HepG2 (cell line): ENCODE measurements at regions not wholly inside any gene's neighbourhood (a gene's known extent, or its start where the extent isn't known, plus 50 kb on each side); places are given as distances from the start of the nearest gene placed in this dataset.

Experiments used
- ATAC-seq: fragments of 200-7000 bp; cut with Tn5 transposase; 3 replicates; pipeline ENCODE4 v1.9.1; 2020; ENCODE audit warnings: mild to moderate bottlenecking, moderate library complexity
- BruUV-seq: library from RNA; stranded (reverse); fragments of 400-500 nt; replicated peaks from 2 replicates; lab custom pipeline; 2021; lab: Mats Ljungman, UMichigan
- CTCF ChIA-PET: fragments of 300-600 bp; formaldehyde crosslinking; extraction: SDS; loops from one replicate; lab custom pipeline; 2021; ENCODE audit warnings: low total read pairs, inconsistent platforms, low intra/inter-chr PET ratio; lab: Yijun Ruan, JAX
- POLR2A ChIA-PET: fragments of 350-600 bp; sonication (Branson Sonifier 250); formaldehyde crosslinking; loops from one replicate; lab custom pipeline; 2020; ENCODE audit warnings: antibody characterized with exemption, inconsistent platforms; lab: Yijun Ruan, JAX
- DNase-seq: peaks from one replicate; pipeline ENCODE4 v3.0.0-alpha.2; 2015; ENCODE audit warnings: low spot score
- FAIRE-seq: peaks from 3 replicates; lab custom pipeline; 2011; peaks lifted over from hg19 to GRCh38; lab: Jason Lieb, UNC
- H2AFZ ChIP-seq: one replicate; pipeline ENCODE4 v1.6.1; 2011; ENCODE audit warnings: low read length, inconsistent platforms
- H3K27ac ChIP-seq: fragments of 300-600 bp; 3 replicates; pipeline ENCODE4 v1.8.0; 2011; ENCODE audit warnings: mixed run types, mild to moderate bottlenecking, mixed read lengths, low read length, inconsistent platforms; ENCODE audit not compliant: insufficient read depth; ENCODE audit errors: extremely low read length
- H3K27me3 ChIP-seq, 2 experiments: fragments of 200-600 bp in 1 of 2; 2 replicates in 1 of 2; 3 replicates in 1 of 2; pipeline versions ENCODE4 v1.6.0 to v1.8.0; 2011; ENCODE audit warnings: low read length in 2 of 2, mild to moderate bottlenecking in 2 of 2, moderate library complexity in 2 of 2, inconsistent platforms in 1 of 2; ENCODE audit not compliant: insufficient read depth in 2 of 2, control insufficient read depth in 1 of 2
- H3K36me3 ChIP-seq, 2 experiments: fragments of 200-600 bp in 1 of 2; replicated peaks in 1 of 2; 2 replicates in 1 of 2; 3 replicates in 1 of 2; pipeline versions ENCODE4 v1.5.1 to v1.8.0; 2011; ENCODE audit warnings: low read length in 2 of 2, inconsistent platforms in 1 of 2; ENCODE audit not compliant: insufficient read depth in 2 of 2, control insufficient read depth in 1 of 2
- H3K4me1 ChIP-seq: 2 replicates; pipeline ENCODE4 v1.5.1; 2012; ENCODE audit warnings: low read length, inconsistent platforms; ENCODE audit not compliant: insufficient read depth
- H3K4me2 ChIP-seq: 2 replicates; pipeline ENCODE4 v1.6.0; 2011; ENCODE audit warnings: low read depth, low read length, inconsistent platforms
- H3K4me3 ChIP-seq, 3 experiments: fragments of 200-600 bp in 1 of 3; sonication (generic), shearing (Covaris generic) in 1 of 3; replicated peaks in 1 of 3; 2 replicates each; pipeline ENCODE4 v1.5.1; 2011 to 2016; ENCODE audit warnings: low read length in 3 of 3, inconsistent platforms in 2 of 3, low read depth in 2 of 3, mild to moderate bottlenecking in 2 of 3, control low read depth in 1 of 3, mixed read lengths in 1 of 3; ENCODE audit not compliant: insufficient read depth in 1 of 3
- H3K79me2 ChIP-seq: one replicate; pipeline ENCODE4 v1.6.1; 2011; ENCODE audit warnings: low read length, inconsistent platforms; ENCODE audit not compliant: insufficient read depth
- H3K9ac ChIP-seq: 2 replicates; pipeline ENCODE4 v1.6.0; 2011; ENCODE audit warnings: mild to moderate bottlenecking, low read depth, low read length, inconsistent platforms; ENCODE audit not compliant: insufficient read depth
- H3K9me3 ChIP-seq: 2 replicates; pipeline ENCODE4 v1.5.1; 2012; ENCODE audit warnings: mild to moderate bottlenecking, low read length
- H4K20me1 ChIP-seq: 2 replicates; pipeline ENCODE4 v1.6.0; 2011; ENCODE audit warnings: inconsistent platforms, mild to moderate bottlenecking, low read length, moderate library complexity; ENCODE audit not compliant: insufficient read depth
- ATF7 ChIP-seq, 2 experiments: fragments of 450-650 bp in 1 of 2; sonication (generic) in 1 of 2; formaldehyde crosslinking in 1 of 2; IDR thresholded peaks; 2 replicates each; pipeline versions ENCODE4 v1.4.0 to v1.6.1; 2016 to 2020; ENCODE audit warnings: antibody characterized with exemption in 1 of 2, mild to moderate bottlenecking in 1 of 2, missing genetic modification reagents in 1 of 2
- HNRNPL ChIP-seq: fragments of 200-400 bp; formaldehyde crosslinking; IDR thresholded peaks from 2 replicates; pipeline ENCODE4 v1.6.1; 2017; ENCODE audit warnings: mild to moderate bottlenecking, low read depth, low read length
- NFKB2 ChIP-seq: sonication (generic); formaldehyde crosslinking; IDR thresholded peaks from 2 replicates; pipeline ENCODE4 v1.4.0; 2020; ENCODE audit warnings: missing genetic modification reagents, borderline replicate concordance
- STAG1 ChIP-seq: sonication (generic); formaldehyde crosslinking; IDR thresholded peaks from 2 replicates; pipeline ENCODE4 v1.4.0; 2020; ENCODE audit warnings: missing genetic modification reagents
- TEAD2 ChIP-seq: sonication (generic); formaldehyde crosslinking; IDR thresholded peaks from 2 replicates; pipeline ENCODE4 v1.9.0; 2021; ENCODE audit warnings: missing genetic modification reagents
- ZFX ChIP-seq: sonication (generic); formaldehyde crosslinking; IDR thresholded peaks from 2 replicates; pipeline ENCODE4 v1.4.0; 2020; ENCODE audit warnings: mild to moderate bottlenecking, low read depth, missing genetic modification reagents, moderate library complexity
- ZNF121 ChIP-seq: sonication (generic); formaldehyde crosslinking; IDR thresholded peaks from 2 replicates; pipeline ENCODE4 v1.5.0; 2020; ENCODE audit warnings: mild to moderate bottlenecking, missing genetic modification reagents
- ZNF543 ChIP-seq: sonication (generic); formaldehyde crosslinking; IDR thresholded peaks from 2 replicates; pipeline ENCODE4 v1.4.0; 2020; ENCODE audit warnings: mild to moderate bottlenecking, missing genetic modification reagents
- ZNF776 ChIP-seq: sonication (generic); formaldehyde crosslinking; IDR thresholded peaks from 2 replicates; pipeline ENCODE4 v1.4.0; 2020; ENCODE audit warnings: mild to moderate bottlenecking, missing genetic modification reagents
- WGBS: methylation state at CpG from one replicate; pipeline ENCODE4 v1.1.6; 2017; ENCODE audit warnings: low lambda C conversion rate; 5-methylcytosine and 5-hydroxymethylcytosine counted together
- in situ Hi-C: cut with HindIII; loops from 2 replicates; pipeline ENCODE4 v1.10.0; 2017; ENCODE audit warnings: low pct_unique_long_range_greater_than_20kb; ENCODE audit not compliant: extremely low pct_ligation_motif_present
- intact Hi-C: fragments of 100-400 bp; cut with micrococcal nuclease; formaldehyde crosslinking; loops from one replicate; pipeline ENCODE4 v1.10.0; 2022; ENCODE audit not compliant: unreplicated experiment
- TF ChIP-seq, protein P1 (sequence below): sonication (generic); formaldehyde crosslinking; IDR thresholded peaks from 2 replicates; pipeline ENCODE4 v1.5.0; 2020; ENCODE audit warnings: mild to moderate bottlenecking, missing genetic modification reagents, moderate library complexity

- no peak for DNase-seq
- in situ Hi-C loops = no loop called here
- TF ChIP-seq ATF7 (IDR thresholded peaks at IDR 0.05) (no peak), ATF7 (CRISPR knock-in tag; IDR thresholded peaks at IDR 0.05) (no peak), ZFX (CRISPR knock-in tag) (no peak), ZNF121 (no peak), TEAD2 (CRISPR knock-in tag) (no peak), ZNF543 (CRISPR knock-in tag) (no peak), HNRNPL (no peak), ZNF776 (CRISPR knock-in tag) (no peak)
- WGBS = 80% methylated on average over 9 of the region's 9 CpGs
- no peaks in the 10 kb centered on the region for H3K36me3 ChIP-seq
- no peak overlapping the region for H2AFZ ChIP-seq
- no peak for FAIRE-seq
- peaks cover 18% of the 10 kb centered on the region for H3K9me3 ChIP-seq
- H3K4me1 ChIP-seq = peaks cover 9% of the 10 kb centered on the region
- BruUV-seq = no TSS peak
- intact Hi-C loops = no loop called here
- no peak for ATAC-seq
- no peak overlapping the region for H3K27ac ChIP-seq
- H3K4me3 ChIP-seq = no peak overlapping the region
- no peaks in the 10 kb centered on the region for H3K79me2 ChIP-seq
- no peak overlapping the region for H3K4me2 ChIP-seq
- no peak overlapping the region for H3K9ac ChIP-seq
- CTCF ChIA-PET = no interaction called here
- H4K20me1 ChIP-seq = no peaks in the 10 kb centered on the region
- POLR2A ChIA-PET = interaction anchor here (0.9 kb wide), 1 partner anchor 20 kb away, joined by 3 read pairs; no protein-coding TSS in a partner anchor
- peaks cover 2 to 20% of the 10 kb centered on the region in 2 experiments; a peak in 3 of 5 replicates for H3K27me3 ChIP-seq
These were observed 227.6 kb upstream of the EXOC2 start for GRCh38 chr6:920512-920911.

DNA sequence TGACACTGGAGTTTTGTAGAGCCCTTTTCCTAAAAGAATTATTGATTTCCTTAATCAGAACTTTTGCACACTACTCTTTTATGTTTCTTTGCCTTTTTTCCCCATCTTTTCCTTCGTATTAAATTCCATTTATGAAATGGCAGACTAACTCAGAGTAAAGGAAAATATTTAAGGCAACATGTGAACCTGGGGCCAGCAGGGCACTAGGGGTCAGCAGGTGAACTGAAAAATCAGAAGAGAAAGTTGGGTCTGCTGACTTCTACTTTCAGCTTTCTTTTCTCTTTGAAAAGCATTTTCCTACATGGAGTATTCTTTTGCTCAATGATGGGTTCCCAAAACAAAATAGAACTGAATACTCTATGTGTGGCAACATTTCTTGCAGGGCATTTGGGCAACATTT is 226.6 kb upstream of the EXOC2 start:
- H4K20me1 ChIP-seq = no peaks in the 10 kb centered on the region
- DNase-seq = no peak
- no peaks in the 10 kb centered on the region for H3K79me2 ChIP-seq
- no peak overlapping the region for H2AFZ ChIP-seq
- H3K27ac ChIP-seq = no peak overlapping the region
- no TSS peak for BruUV-seq
- no peak for ATAC-seq
- CTCF ChIA-PET = no interaction called here
- H3K27me3 ChIP-seq = peaks cover 2 to 20% of the 10 kb centered on the region in 2 experiments; a peak in 3 of 5 replicates
- H3K4me2 ChIP-seq = no peak overlapping the region
- FAIRE-seq = no peak
- H3K4me1 ChIP-seq = peaks cover 9% of the 10 kb centered on the region
- H3K9ac ChIP-seq = no peak overlapping the region
- POLR2A ChIA-PET = interaction anchor here (1.1 to 1.2 kb wide), 2 partner anchors 392 to 416 kb away, joined by 3 read pairs; partner anchors contain the start of gene FOXQ1
- in situ Hi-C loops (no loop called here), intact Hi-C loops (no loop called here)
- peaks cover 18% of the 10 kb centered on the region for H3K9me3 ChIP-seq
- H3K36me3 ChIP-seq = no peaks in the 10 kb centered on the region
- no peak overlapping the region for H3K4me3 ChIP-seq
- WGBS = 3% methylated on average over 1 of the region's 1 CpG
- TF ChIP-seq STAG1 (CRISPR knock-in tag) (peak; percentile 68), NFKB2 (CRISPR knock-in tag) (no peak)
- TF ChIP-seq, protein P1, sequence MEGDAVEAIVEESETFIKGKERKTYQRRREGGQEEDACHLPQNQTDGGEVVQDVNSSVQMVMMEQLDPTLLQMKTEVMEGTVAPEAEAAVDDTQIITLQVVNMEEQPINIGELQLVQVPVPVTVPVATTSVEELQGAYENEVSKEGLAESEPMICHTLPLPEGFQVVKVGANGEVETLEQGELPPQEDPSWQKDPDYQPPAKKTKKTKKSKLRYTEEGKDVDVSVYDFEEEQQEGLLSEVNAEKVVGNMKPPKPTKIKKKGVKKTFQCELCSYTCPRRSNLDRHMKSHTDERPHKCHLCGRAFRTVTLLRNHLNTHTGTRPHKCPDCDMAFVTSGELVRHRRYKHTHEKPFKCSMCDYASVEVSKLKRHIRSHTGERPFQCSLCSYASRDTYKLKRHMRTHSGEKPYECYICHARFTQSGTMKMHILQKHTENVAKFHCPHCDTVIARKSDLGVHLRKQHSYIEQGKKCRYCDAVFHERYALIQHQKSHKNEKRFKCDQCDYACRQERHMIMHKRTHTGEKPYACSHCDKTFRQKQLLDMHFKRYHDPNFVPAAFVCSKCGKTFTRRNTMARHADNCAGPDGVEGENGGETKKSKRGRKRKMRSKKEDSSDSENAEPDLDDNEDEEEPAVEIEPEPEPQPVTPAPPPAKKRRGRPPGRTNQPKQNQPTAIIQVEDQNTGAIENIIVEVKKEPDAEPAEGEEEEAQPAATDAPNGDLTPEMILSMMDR (CRISPR knock-in tag) = peak; percentile 52
- TF ChIP-seq, all 625 proteins: peak for 2
